IMR-90 (cell line): ENCODE measurements at regions not wholly inside any gene's neighbourhood (a gene's known extent, or its start where the extent isn't known, plus 50 kb on each side); places are given as distances from the start of the nearest gene placed in this dataset.

Experiments
- ATAC-seq: fragments of 200-7000 bp; cut with Tn5 transposase; 2 replicates; pipeline ENCODE4 v1.9.1; 2020; ENCODE audit warnings: low read depth, mild to moderate bottlenecking, moderate library complexity
- BruUV-seq: library from RNA; stranded (reverse); fragments of 400-500 nt; replicated peaks from 2 replicates; lab custom pipeline; 2021; lab: Mats Ljungman, UMichigan
- CTCF ChIA-PET: fragments of 300-600 bp; formaldehyde crosslinking; extraction: SDS; loops from one replicate; lab custom pipeline; 2021; ENCODE audit warnings: antibody characterized with exemption; lab: Yijun Ruan, JAX
- POLR2A ChIA-PET: fragments of 300-600 bp; sonication (Branson Sonifier 250); formaldehyde crosslinking; loops from one replicate; lab custom pipeline; 2022; ENCODE audit warnings: antibody characterized with exemption; ENCODE audit not compliant: unreplicated experiment; lab: Charles Lee
- DNase-seq: peaks from one replicate; pipeline ENCODE4 v3.0.0; 2013
- H2AFZ ChIP-seq: replicated peaks from 2 replicates; pipeline ENCODE3; 2013; ENCODE audit warnings: low read length, mild to moderate bottlenecking; ENCODE audit not compliant: poor library complexity
- H2AK5ac ChIP-seq: 2 replicates; pipeline ENCODE4 v1.6.1; 2013; ENCODE audit warnings: low read depth, low read length, inconsistent platforms
- H2AK9ac ChIP-seq: replicated peaks from 2 replicates; pipeline ENCODE3; 2013; ENCODE audit warnings: mild to moderate bottlenecking, low read depth, low read length, moderate library complexity; ENCODE audit not compliant: poor library complexity
- H2BK120ac ChIP-seq: 2 replicates; pipeline ENCODE4 v1.6.1; 2013; ENCODE audit warnings: low read depth, low read length, inconsistent platforms
- H2BK15ac ChIP-seq: 3 replicates; pipeline ENCODE4 v1.6.1; 2013; ENCODE audit warnings: low read depth, low read length, inconsistent platforms
- H2BK20ac ChIP-seq: 2 replicates; pipeline ENCODE4 v1.6.1; 2013; ENCODE audit warnings: low read depth, mild to moderate bottlenecking, inconsistent platforms, low read length, moderate library complexity
- H2BK5ac ChIP-seq: 2 replicates; pipeline ENCODE4 v1.6.1; 2013; ENCODE audit warnings: mild to moderate bottlenecking, low read depth, low read length, inconsistent platforms; ENCODE audit not compliant: poor library complexity, severe bottlenecking
- H3K14ac ChIP-seq: replicated peaks from 2 replicates; pipeline ENCODE4 v1.6.1; 2013; ENCODE audit warnings: low read depth, low read length, inconsistent platforms
- H3K18ac ChIP-seq: 2 replicates; pipeline ENCODE4 v1.6.1; 2013; ENCODE audit warnings: low read depth, low read length, control low read depth
- H3K23ac ChIP-seq: 2 replicates; pipeline ENCODE4 v1.6.1; 2013; ENCODE audit warnings: low read depth, low read length, inconsistent platforms
- H3K27ac ChIP-seq: 2 replicates; pipeline ENCODE4 v1.5.1; 2013; ENCODE audit warnings: mild to moderate bottlenecking, control low read depth, low read length; ENCODE audit not compliant: insufficient read depth
- H3K27me3 ChIP-seq: 2 replicates; pipeline ENCODE4 v1.6.1; 2013; ENCODE audit warnings: low read length; ENCODE audit not compliant: control insufficient read depth, insufficient read depth
- H3K36me3 ChIP-seq: 2 replicates; pipeline ENCODE4 v1.6.1; 2013; ENCODE audit warnings: low read length, mixed read lengths; ENCODE audit not compliant: control insufficient read depth, insufficient read depth
- H3K4ac ChIP-seq: 2 replicates; pipeline ENCODE4 v1.6.1; 2013; ENCODE audit warnings: low read depth, low read length, inconsistent platforms
- H3K4me1 ChIP-seq: 2 replicates; pipeline ENCODE4 v1.6.1; 2013; ENCODE audit warnings: low read length, mixed read lengths; ENCODE audit not compliant: control insufficient read depth, insufficient read depth
- H3K4me2 ChIP-seq: 2 replicates; pipeline ENCODE4 v1.6.1; 2013; ENCODE audit warnings: low read depth, mild to moderate bottlenecking, control low read depth, low read length, moderate library complexity
- H3K4me3 ChIP-seq: 2 replicates; pipeline ENCODE4 v1.5.1; 2013; ENCODE audit warnings: low read depth, mild to moderate bottlenecking, control low read depth, low read length, moderate library complexity; ENCODE audit not compliant: insufficient read depth
- H3K56ac ChIP-seq: 2 replicates; pipeline ENCODE4 v1.6.1; 2013; ENCODE audit warnings: low read length, inconsistent platforms; ENCODE audit not compliant: insufficient read depth; ENCODE audit errors: extremely low read depth
- H3K79me1 ChIP-seq, 2 experiments: 2 replicates each; pipeline ENCODE4 v1.6.1; 2013; ENCODE audit warnings: low read length in 2 of 2, inconsistent platforms in 1 of 2, low read depth in 1 of 2
- H3K9ac ChIP-seq: 2 replicates; pipeline ENCODE4 v1.6.1; 2013; ENCODE audit warnings: low read depth, low read length, control low read depth
- H3K9me1 ChIP-seq: 2 replicates; pipeline ENCODE4 v1.6.1; 2013; ENCODE audit warnings: low read length, inconsistent platforms; ENCODE audit not compliant: insufficient read depth
- H3K9me3 ChIP-seq: 2 replicates; pipeline ENCODE4 v1.6.1; 2013; ENCODE audit warnings: low read length; ENCODE audit not compliant: control insufficient read depth, insufficient read depth
- H4K20me1 ChIP-seq: 2 replicates; pipeline ENCODE4 v1.6.1; 2013; ENCODE audit warnings: low read length, inconsistent platforms; ENCODE audit not compliant: insufficient read depth
- H4K5ac ChIP-seq: 2 replicates; pipeline ENCODE4 v1.6.1; 2013; ENCODE audit warnings: mild to moderate bottlenecking, low read depth, low read length, control low read depth
- H4K8ac ChIP-seq, 2 experiments: 2 replicates each; pipeline ENCODE4 v1.6.1; 2013; ENCODE audit warnings: low read depth in 2 of 2, low read length in 2 of 2, control low read depth in 1 of 2, inconsistent platforms in 1 of 2
- H4K91ac ChIP-seq: 2 replicates; pipeline ENCODE4 v1.6.1; 2013; ENCODE audit warnings: low read depth, low read length, inconsistent platforms; ENCODE audit not compliant: insufficient read depth
- CEBPB ChIP-seq: IDR thresholded peaks from 2 replicates; pipeline ENCODE4 v1.6.1; 2012; ENCODE audit warnings: low read depth, low read length, improper control_type of control experiment
- FOS ChIP-seq: fragments of 150-350 bp; IDR thresholded peaks from 2 replicates; pipeline ENCODE4 v1.6.1; 2016; ENCODE audit warnings: low read depth, low read length
- MXI1 ChIP-seq: IDR thresholded peaks from 2 replicates; pipeline ENCODE4 v1.6.1; 2012; ENCODE audit warnings: low read depth, mild to moderate bottlenecking, low read length, moderate library complexity, borderline replicate concordance
- RFX5 ChIP-seq: IDR thresholded peaks from 2 replicates; pipeline ENCODE4 v1.8.0; 2012; ENCODE audit warnings: low read depth, mild to moderate bottlenecking, low read length, moderate library complexity
- WGBS, 2 experiments: methylation state at CpG; one replicate each; pipeline versions ENCODE4 v1.1.5 to v1.1.7; 2013; ENCODE audit warnings: missing lambda C conversion rate in 2 of 2; ENCODE audit not compliant: insufficient read length in 1 of 2; ENCODE audit errors: extremely low coverage in 2 of 2; 5-methylcytosine and 5-hydroxymethylcytosine counted together
- dilution Hi-C: fragments of 300-500 bp; cut with HindIII; formaldehyde crosslinking; loops from one replicate; pipeline ENCODE4 v1.14.3; 2018; ENCODE audit warnings: low sequenced_read_pairs; ENCODE audit not compliant: unreplicated experiment
- in situ Hi-C: fragments of 300-500 bp; cut with MboI; formaldehyde crosslinking; loops from 3 replicates; pipeline ENCODE4 v1.14.3; 2019; ENCODE audit warnings: low sequenced_read_pairs, inconsistent platforms, mixed read lengths
- intact Hi-C: fragments of 100-400 bp; cut with micrococcal nuclease; formaldehyde crosslinking; loops from 2 replicates; pipeline ENCODE4 v1.10.0; 2022
- TF ChIP-seq, protein P1 (sequence below): conservative IDR thresholded peaks from 2 replicates; pipeline ENCODE4 v1.5.1; 2012; ENCODE audit warnings: mild to moderate bottlenecking, low read depth, low read length, improper control_type of control experiment

DNA sequence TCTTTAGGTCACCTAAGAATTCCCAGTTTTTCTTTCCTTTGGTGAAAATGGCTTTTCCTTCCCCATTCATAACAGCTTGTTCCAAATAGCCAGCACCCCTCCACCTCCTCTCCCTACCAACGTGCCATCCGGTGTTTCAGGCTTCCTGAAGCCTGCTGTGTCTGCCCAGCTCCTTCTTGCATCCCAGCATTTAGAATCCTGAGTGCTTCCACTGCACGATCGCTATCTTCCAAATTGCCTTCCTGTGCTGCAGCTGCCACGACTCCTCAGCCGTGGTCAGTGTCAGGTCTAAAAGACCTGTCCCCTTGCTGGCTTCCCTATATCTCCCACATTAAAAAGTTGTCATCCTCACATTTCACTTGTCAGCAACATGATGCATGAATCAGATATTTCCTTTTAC, 550.3 kb upstream of the JARID2 start:
- dilution Hi-C loops (no loop called here), in situ Hi-C loops (no loop called here), intact Hi-C loops (no loop called here)
- Histone ChIP-seq H3K4me2 (peak overlapping the region; percentile 4; the same call in 1 of the 2 replicates), H2BK20ac (peak overlapping the region; percentile 80), H3K36me3 (no peaks in the 10 kb centered on the region), H2AK5ac (peak overlapping the region; percentile 7; the same call in 1 of the 2 replicates), H3K56ac (no peak overlapping the region), H2BK15ac (peak overlapping the region; percentile 27), H3K27ac (no peak overlapping the region), H2BK5ac (no peak overlapping the region), H3K18ac (no peak overlapping the region), H4K8ac (peak overlapping the region in 1 of 2 experiments; percentile 71; a peak in 1 of 4 replicates), H4K91ac (peak overlapping the region; percentile 60; the same call in 1 of the 2 replicates), H3K9me3 (0 out of 2 replicates have a peak, but pooled peaks cover 2% of the 10 kb centered on the region), H3K4me1 (peaks cover 3% of the 10 kb centered on the region; the same call in 1 of the 2 replicates), H3K79me1 (no peaks in the 10 kb centered on the region), H3K14ac (peak overlapping the region; percentile 44), H4K5ac (no peak overlapping the region), H3K27me3 (no peaks in the 10 kb centered on the region), H3K4me3 (no peak overlapping the region), H3K23ac (no peak overlapping the region), H3K4ac (peak overlapping the region; percentile 73; the same call in 1 of the 2 replicates), H2BK120ac (peak overlapping the region; percentile 78), H2AK9ac (no peak overlapping the region), H2AFZ (peak overlapping the region; percentile 77), H3K9me1 (peaks cover 4% of the 10 kb centered on the region; the same call in 1 of the 2 replicates), H3K9ac (no peak overlapping the region), H4K20me1 (no peaks in the 10 kb centered on the region)
- no peak for TF ChIP-seq CEBPB
- TF ChIP-seq, protein P1, sequence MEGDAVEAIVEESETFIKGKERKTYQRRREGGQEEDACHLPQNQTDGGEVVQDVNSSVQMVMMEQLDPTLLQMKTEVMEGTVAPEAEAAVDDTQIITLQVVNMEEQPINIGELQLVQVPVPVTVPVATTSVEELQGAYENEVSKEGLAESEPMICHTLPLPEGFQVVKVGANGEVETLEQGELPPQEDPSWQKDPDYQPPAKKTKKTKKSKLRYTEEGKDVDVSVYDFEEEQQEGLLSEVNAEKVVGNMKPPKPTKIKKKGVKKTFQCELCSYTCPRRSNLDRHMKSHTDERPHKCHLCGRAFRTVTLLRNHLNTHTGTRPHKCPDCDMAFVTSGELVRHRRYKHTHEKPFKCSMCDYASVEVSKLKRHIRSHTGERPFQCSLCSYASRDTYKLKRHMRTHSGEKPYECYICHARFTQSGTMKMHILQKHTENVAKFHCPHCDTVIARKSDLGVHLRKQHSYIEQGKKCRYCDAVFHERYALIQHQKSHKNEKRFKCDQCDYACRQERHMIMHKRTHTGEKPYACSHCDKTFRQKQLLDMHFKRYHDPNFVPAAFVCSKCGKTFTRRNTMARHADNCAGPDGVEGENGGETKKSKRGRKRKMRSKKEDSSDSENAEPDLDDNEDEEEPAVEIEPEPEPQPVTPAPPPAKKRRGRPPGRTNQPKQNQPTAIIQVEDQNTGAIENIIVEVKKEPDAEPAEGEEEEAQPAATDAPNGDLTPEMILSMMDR: no peak
- TF ChIP-seq RFX5: no peak
- TF ChIP-seq MXI1: no peak
- TF ChIP-seq FOS: no peak
- ChIA-PET POLR2A (no interaction called here), CTCF (no interaction called here)
- WGBS, 2 experiments: 43% methylated on average over 6 of the region's 6 CpGs; no CpG with 5 or more reads in 1 of the 2 experiments
- DNase-seq (no peak), ATAC-seq (no peak)
- no TSS peak for BruUV-seq
